ENCODE measurements at regions not wholly inside any gene's neighbourhood (a gene's known extent, or its start where the extent isn't known, plus 50 kb on each side); places are given as distances from the start of the nearest gene placed in this dataset.

DNA sequence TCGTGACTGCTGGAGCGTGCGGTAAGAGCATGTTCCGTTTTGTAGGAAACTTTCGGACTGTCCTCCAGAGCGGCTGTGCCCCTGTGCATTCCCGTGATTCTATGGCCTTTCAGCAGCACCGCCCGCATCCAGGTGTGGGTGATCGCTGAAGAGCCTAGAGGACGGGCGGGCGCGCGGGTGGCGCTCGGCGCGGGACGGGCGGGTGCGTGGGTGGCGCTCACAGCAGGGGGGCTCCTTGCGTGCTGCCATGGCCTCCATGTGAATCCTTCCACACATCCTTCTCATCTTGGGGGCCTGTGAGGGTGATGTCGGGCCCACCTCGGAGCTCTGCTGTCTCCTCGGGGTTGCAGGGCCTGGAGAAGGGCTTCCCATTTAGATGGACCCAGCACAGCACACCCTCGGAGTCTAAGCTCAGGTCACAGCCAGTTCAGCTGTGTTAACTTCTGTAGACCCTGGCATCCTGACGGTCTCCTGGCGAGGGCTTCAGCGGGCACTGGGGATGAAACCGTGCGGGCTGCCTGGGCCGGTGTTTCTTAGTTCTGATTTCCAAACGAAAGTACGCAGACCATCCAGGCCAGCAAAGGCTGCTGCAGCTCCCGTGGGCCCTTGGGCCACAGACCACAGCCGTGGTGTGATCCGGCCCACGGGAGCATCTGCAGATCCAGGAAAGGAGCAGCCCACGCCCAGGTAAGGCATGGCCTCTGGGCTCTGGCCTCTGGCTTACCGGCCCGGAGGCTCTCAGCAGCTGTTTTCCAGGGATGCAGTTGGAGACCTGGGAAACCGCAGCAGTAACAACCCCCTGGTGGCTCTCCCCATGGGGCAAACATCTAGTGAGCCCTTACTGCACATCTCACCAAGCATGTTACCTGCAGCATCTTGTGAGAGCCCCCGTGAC, 339.4 kb downstream of the FOXL1 start:
- no peak for DNase-seq (ENCODE audit: low read depth)

DNA sequence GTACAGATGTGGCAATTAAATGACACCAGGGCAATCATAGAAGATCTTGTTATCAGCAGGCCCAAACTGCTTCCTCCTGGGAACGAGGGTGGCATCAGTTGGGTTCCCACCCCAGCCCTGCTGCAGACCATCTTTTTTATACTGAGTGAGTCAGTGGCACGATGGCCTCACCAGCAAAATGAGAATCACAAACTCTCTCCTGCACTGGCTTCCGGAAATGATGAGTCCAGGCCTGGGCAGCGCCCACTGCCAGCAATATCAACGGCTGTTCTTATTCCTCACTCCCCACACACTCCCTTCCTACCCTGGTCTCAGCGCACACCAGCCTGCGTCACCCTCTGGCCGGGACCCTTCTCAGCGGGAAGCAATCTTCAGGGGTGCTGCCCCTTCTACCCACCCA, 340.3 kb downstream of the FOXL1 start:
- no peak for DNase-seq (ENCODE audit: low read depth)

DNA sequence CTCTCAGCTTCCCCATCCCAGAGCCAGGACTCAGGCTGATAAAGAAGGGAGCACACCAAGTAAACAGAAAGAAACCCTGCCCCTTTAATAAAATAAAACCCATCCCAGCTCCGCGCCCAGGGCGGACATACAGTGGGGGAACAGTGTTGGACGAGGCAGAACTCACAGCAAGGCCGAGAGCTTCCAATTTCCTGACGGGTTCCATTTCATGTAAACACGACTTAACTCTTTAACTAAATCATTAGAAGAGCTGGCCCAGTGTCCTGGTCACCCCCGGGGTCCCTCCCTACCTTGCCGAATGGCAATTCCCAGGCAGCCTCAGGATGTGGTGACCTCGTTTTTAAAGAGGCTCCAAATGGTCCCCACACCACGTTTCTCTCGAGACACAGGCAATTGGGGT, 340.7 kb downstream of the FOXL1 start:
- DNase-seq (ENCODE audit: low read depth): no peak

DNA sequence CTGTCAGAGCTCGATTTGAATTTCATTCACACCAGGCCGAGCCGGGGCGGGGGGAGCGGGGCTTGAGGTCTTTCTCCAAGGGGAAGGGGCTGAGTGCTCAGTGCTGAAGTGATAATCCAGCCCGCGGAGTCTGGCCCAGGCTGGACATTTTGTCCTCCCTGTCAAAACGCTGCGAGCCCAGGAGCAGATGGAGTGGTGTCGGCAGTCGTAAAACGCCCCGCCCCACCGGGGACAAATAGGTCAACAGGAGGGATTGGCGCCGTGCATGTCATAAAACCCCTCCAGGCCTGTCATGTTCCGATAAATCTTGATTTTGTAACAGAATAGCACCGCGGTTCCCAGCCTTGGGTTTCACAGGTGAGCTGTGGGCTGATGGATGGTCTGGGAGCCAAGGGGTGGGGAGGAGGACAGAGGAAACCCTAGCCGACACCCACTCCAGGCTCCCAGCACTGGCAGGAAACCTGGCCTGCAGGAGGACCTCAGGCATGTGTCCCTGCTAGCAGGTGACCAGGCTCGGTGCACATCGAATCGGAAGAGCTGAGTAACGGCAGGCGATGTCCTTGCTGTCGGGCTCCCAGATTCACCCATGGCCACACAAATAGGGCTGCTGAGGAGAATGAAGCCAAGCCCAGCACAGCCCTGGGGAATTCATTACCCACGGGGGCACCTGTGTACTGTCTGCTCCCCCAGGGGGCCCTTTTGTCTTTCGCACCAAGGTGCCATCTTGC, 341.4 kb downstream of the FOXL1 start:
- no peak for DNase-seq (ENCODE audit: low read depth)

DNA sequence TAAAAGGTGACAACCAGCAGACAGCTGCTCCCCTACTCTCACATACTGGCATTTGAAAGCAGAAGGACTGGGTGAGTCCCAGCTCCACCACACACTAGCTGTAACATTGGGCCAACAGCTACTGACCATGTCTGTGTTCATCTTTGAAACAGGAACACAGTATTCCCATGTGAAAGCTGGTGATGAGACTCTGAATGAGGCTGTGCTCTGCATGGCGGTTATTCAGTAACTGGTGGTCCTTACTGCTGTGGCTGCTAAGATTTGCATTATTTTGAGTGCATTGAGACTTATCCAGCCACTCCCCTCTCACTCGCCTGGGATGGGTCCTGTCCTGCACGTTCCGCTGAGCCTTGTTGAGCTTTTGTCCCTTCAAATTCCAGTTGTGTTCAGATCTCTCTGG, 342.9 kb downstream of the FOXL1 start:
- DNase-seq (ENCODE audit: low read depth): no peak

DNA sequence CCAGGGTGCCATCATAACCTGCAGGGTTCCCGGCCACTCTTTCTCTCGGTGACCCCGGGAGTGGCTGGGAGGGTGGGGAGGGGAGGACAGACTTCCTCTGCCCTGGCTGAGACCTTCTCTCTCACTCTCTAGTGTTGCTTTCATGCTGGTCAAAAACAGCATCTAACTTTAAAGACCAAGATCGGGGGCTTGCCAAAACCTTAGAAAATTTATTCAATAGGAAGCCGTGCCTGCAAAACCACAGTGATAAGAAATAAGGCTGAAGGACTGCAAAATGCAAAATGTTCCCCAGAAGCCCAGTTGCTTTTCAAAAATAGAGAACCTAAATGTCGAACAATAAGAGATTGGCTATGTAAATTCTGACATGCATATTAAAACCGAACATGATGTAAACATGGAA, 344.0 kb downstream of the FOXL1 start:
- no peak for DNase-seq (ENCODE audit: low read depth)

DNA sequence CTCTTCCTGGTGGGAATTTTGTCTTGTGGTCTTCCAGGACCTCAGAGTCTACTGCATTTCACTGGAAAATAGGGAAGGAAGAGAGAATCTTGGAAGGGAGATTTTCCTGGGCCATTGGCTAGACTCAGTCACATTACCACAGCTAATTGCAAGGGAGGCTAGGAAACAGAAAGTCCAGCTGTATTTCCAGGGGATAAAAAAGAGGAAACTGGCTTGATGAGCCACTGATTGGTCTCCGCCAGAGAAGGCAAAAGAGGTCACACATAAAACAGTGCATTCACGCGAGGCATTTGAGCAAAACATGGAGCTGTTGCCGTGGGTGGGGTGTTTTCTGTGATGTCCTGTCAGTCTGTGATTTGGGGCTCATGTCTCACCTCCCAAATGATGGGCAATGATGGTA, 345.3 kb downstream of the FOXL1 start:
- no peak for DNase-seq (ENCODE audit: low read depth)

DNA sequence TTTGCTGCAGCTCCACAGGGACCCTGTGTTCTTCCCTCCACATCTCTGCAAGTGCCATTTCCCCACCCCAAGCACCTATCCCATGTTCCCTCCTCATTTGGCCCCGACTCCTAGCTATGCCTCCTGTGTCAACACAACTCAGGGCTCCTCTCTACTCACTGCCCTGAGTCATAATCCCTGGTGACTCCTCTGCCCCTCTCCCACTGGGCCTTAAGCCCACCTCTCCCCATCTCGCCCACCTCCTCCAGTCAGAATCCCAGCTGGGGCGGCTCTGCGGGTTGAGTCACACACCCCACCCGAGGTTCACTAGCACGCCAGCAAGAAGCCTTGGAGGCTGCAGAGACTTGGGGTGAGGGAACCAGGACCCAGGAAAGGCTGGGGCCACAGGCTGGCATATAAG, 346.2 kb downstream of the FOXL1 start:
- no peak for DNase-seq (ENCODE audit: low read depth)

DNA sequence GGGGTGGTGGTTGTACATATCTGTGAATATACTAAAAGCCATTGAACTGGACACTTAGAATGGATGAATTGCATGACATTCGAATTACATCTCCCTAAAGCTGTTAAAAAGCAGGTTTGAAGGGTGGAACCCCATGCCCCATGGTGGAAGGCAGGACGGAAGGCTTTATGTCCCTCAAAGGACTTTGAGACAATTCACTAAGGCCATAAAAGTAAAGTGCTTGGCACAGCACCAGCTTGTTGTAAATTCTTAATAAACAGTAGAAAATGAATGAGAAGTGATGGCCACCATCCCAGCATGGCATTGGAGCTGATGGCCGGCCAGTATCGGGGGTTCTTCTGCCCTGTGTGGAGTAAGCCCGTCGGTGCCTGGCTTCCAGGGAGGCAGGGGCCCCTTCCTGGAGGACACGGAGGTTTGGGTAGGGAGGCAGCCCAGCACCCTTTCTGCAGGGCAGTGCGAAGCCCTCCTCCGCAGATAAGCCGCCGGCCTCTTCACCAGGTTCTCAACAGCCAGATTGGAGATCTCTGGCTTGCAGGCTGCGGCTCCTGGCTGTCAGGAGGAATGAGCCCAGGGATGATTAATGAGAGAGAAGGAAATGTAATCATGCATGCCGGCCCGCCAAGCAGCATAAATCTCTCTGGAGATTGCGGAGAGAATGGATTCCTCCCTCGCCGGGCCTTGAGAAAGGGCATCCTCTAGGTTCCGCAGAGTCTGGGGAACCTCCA, 346.9 kb downstream of the FOXL1 start:
- DNase-seq (ENCODE audit: low read depth): no peak

DNA sequence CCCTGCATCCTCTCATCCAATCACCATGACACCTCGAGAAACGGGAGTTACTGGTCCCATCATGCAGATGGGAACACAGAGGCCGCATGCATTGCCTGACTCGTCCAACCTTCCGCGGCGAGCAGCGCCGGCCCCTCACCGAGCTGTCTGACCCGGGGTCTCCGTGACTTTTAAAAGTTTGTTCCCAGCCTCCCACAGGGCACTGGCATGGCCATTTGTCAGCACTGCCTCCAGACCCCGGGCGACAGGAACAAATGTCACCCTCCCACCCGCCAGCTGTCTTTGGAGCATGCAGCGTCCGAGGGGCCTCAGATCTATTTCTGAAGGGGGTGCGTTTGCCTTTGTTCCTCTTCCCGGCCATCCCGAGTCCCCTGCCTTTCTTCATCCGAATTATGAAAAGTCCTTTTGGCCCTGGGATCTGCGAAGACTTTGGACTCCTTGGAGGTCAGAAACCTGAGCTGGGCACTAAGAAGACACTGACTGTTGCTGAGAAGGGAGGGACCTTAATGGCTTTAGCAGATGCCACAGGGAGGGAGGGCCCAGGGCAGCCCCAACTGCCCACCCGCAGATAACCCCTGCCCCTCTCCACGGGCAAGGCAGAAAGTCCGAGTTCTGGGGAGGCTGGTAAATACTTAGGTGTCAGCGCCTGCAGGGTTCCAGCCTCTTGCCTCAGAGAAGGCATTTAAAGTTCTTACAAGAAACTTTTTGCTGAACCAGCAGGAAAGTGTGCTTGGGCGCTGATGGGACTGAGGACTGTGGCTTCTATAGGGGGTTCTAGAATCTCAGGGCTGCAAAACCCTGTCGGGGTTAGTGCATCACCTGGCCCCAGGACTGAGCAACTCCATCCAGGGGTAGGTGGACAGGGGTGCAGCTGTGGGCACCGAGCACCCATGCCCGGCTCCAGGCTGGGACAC, 348.1 kb downstream of the FOXL1 start:
- no peak for DNase-seq (ENCODE audit: low read depth)

DNA sequence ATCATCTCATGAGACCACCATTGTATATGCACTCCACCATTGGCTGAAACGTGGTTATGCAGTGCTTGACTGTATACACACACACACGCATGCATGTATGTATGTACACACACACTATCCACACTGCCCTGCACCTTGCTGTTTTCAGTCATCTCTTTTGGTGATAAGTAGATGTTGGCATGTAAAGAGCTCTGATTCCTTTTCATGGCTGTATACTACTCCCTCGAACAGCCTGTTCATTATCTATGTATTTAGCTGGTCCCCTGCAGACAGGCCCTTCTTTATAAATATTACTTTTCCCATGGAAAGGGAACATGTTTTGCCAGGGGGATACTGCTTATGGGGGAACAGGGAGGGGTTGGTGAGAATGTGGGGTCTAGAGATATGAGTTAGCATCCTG, 349.4 kb downstream of the FOXL1 start:
- no peak for DNase-seq (ENCODE audit: low read depth)

DNA sequence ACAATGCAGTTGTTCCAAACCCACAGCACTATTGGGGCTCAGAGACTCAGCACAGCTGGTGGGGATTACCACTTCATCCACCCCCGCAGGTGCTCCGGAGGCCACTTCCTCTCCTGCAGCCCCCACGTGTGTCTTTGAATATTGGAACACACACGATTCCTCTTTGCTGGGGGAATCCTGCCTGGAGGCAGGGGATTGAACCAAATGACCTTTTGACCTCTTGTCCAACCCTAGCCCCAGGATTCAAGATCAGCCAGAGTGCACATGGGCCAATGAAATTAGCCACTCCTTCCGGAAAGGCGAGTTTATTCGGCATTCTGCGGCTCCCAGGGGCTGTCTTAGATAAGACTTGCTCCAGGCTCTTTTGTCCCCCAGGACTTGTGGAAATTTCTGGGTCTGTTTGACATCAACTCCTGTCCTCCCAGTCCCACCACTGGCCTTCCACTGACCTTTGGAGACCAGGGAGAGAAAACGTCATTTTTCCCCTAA, 350.2 kb downstream of the FOXL1 start:
- DNase-seq (ENCODE audit: low read depth): no peak

DNA sequence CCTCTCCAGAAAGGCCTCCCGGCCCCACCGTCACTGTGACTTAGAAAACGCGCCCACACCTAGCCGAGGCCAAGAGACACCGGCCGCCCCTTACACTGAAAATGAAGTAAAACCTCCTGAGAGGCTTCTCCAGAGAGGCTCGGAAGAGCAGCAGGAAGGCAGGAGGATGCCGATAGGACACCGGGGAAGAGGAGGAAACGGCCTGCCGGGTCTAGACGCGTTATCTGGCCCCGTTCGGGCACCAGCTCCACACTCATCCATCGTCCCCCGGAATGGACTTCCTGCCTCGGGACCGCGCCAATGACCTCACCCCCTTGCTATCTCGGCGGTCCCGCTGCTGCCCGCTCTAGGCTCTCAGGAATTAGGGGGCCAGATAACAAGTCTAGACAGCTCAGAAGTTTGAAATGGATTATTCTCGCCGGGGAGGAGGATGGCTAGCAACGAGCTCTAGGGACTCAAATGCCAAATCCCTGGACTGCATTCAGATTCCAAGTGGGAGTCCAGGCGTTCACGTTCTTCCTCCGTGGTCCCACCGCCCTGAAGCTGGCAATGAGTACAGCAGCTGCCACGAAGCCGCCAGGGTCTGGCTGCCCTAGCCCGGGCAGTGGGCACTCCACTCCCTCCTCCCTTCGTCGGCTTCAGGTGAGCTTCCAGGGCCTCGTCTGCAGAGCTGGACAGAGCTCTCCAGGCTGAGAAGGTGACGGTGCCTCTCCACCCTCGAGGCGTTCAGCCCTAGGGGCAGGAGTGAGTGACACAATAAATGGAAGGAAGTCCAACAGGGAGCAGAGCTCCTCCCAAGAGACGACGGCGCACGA, 350.9 kb downstream of the FOXL1 start:
- no peak for DNase-seq (ENCODE audit: low read depth)

DNA sequence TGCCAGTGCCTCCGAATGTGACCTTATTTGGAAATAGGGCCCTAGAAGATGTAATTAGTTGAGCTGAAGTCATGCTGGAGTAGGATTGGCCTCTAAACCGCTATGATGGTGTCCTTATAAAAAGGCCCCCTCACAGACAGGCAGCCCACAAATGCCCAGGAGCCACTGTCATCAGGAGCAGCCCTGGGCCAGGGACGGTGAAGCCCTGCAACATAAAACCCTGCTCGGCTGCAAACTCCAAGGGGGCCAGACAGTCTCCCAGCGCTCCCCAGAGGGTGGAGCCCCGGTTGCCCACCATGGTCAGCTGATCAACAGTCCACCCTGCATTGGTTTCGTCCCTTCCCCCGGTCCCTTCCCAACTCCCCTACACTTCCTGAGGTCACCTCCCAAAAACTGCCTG, 351.7 kb downstream of the FOXL1 start:
- no peak for DNase-seq (ENCODE audit: low read depth)

DNA sequence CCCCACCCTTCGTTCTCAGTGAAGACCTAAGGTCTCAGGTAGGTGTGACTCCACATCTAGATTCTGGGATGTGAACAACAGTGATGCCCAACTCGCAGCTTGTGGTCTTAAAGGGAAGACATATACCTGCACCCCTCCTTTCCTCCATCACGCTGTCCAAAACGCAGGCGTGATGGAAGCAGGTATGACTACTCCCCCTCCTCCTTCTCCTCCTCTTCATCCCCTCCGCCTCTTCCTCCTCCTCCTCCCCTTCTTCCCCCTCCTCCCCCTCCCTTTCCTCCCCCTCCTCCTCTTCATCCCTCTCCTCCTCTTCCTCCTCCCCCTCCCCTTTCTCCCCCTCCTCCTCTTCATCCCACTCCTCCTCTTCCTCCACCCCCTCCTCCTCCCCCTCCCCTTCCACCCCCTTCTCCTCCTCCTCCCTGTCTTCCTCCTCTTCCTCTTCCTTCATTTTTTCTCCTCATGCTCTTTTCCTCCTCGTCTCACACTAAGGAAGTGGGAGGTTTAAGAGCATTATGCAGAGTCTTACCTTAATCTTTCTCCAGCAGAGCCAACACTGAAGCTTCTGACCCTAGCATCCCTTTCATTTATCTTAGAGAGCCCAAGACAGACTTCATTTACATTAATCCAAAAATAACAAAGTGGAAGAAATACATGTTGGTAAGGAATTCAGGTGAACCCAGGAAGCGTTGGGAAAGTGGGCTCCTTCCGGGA, 352.5 kb downstream of the FOXL1 start:
- DNase-seq (ENCODE audit: low read depth): no peak

DNA sequence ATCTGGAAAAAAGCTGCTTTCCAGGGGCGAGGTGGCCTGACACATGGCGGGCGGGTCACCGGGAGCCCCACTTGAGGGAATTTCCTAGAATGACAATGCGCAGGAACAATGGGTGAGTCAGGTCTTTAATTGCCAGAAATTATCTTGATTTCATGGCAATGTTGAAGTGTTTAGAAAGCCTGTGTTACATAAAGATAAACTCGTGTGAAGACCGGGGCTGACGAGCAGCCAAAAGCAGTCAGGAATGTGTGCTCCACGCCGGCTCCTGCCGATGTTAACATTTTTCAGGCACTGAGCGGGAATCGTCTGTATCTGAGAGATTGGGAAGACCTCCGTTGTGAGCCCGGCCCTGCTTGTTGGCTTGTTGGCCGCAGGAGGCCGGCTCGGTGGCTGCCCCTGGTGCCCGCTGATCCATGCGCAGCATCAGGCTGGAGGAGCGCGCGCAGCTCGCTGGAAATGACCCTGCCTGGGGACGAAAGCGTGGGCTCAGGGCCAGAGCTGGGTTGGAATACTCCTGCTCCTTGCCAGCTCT, 353.1 kb downstream of the FOXL1 start:
- no peak for DNase-seq (ENCODE audit: low read depth)

DNA sequence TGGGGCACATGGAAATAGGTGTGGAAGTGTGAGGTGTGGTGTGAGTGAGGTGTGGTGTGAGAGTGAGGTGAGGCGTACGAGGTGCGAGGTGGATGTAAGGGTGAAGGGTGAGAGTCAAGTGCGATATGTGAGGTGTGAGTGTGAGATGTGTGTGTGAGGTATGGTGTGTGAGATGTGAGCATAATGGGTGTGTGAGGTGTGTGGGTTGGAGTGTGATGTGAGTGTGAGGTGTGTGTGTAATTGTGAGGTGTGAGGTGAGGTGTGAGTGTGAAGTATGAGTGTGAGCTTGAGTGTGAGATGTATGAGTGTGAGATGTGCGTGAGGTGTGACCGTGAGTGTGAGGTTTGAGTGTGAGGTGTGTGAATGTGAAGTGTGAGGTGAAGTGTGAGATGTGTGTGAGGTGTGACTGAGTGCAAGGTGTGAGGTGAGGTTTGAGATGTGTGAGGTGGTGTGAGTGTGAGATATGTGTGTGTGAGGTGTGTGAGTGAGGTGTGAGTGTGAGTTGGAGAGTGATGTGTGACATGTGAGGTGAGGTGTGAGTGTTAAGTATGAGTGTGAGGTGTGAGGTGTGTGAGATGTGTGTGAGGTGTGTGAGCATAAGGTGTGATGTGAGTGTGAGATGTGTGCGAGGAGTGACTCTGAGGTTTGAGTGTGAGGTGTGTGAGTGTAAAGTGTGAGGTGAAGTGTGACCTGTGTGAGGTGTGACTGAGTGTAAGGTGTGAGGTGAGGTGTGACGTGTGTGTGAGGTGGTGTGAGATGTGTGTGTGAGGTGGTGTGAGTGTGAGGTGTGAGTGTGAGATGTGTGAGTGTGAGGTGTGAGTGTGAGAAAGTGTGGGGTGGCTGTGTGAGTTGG, 354.0 kb downstream of the FOXL1 start:
- no peak for DNase-seq (ENCODE audit: low read depth)

DNA sequence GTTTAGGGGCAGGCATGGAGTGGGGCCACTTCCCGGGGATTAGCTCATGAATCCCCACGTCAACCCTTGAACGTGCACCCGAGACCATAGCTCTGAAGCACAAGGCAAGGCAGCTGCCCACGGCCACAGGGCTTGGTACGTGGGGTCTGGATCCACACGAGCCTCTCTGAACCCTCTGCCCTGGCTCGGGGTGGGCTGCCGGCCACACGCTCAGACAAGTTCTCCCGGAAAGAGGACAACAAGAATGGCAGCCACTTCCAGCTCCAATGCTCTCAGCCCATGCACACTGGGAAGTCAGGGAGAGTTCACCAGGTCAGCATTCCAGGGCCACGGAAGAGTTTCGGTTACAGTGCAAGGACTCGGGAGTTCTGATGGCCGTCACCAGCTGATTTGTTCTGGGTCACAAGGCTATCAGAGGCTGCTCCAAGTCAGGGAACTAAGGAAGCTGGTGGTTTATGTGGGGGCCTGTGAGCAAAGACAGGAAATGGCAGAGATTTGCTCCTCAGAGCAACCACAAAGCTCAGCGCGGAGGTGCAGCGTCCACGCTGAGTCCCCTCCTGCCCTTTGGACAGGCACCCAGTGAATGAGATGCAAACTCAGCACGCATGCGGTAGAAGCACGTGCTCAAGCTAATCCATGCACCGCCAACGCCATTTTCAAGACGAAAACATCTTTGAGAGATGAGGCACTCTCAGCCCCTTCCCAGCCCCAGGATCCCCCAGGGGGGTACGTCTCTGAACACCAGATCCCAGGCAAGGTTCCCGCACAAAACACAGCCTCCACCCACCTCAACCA, 356.4 kb downstream of the FOXL1 start:
- no peak for DNase-seq (ENCODE audit: low read depth)
